HG03139 (cell line): ENCODE measurements at regions not wholly inside any gene's neighbourhood (a gene's known extent, or its start where the extent isn't known, plus 50 kb on each side); places are given as distances from the start of the nearest gene placed in this dataset.
"Not testable (repeated sequence)": the region's sequence is repeated elsewhere in the genome, so short reads cannot be mapped to it uniquely, and the experiment has no call there.

ENCODE experiments used
- ATAC-seq: cut with Tn5 transposase; IDR thresholded peaks from one replicate; pipeline ENCODE4 v1.9.1; 2021; ENCODE audit not compliant: unreplicated experiment

GRCh38 chr18:29928081-29928480 is 1114.5 kb downstream of the DSC3 start:
- no peak for ATAC-seq

GRCh38 chr18:29925566-29925965 is 1117.0 kb downstream of the DSC3 start:
- no peak for ATAC-seq

- no peak for ATAC-seq
Observed at GRCh38 chr18:29912351-29912750, 1130.2 kb downstream of the DSC3 start.

- ATAC-seq: no peak
Observed at GRCh38 chr18:29892960-29893558, 1149.5 kb downstream of the DSC3 start.

- no peak for ATAC-seq
Observed at GRCh38 chr18:29883114-29883513, 1159.4 kb downstream of the DSC3 start.

GRCh38 chr18:29882620-29883019 is 1159.9 kb downstream of the DSC3 start:
- no peak for ATAC-seq

GRCh38 chr18:29879763-29880162 is 1162.8 kb downstream of the DSC3 start:
- no peak for ATAC-seq

GRCh38 chr18:29874519-29875098 is 1167.9 kb downstream of the DSC3 start:
- ATAC-seq: no peak

GRCh38 chr18:29873211-29873610 is 1169.3 kb downstream of the DSC3 start:
- no peak for ATAC-seq

- no peak for ATAC-seq
Observed at GRCh38 chr18:29871246-29871645, 1171.3 kb downstream of the DSC3 start.

GRCh38 chr18:29862824-29863223 is 1179.7 kb downstream of the DSC3 start:
- ATAC-seq: no peak

- ATAC-seq: no peak
Observed at GRCh38 chr18:29855637-29856036, 1186.9 kb downstream of the DSC3 start.

GRCh38 chr18:29853126-29853525 is 1189.4 kb downstream of the DSC3 start:
- no peak for ATAC-seq

- ATAC-seq: no peak
Observed at GRCh38 chr18:29849144-29849543, 1193.4 kb downstream of the DSC3 start.

- no peak for ATAC-seq
Observed at GRCh38 chr18:29841631-29842030, 1200.9 kb downstream of the DSC3 start.

- no peak for ATAC-seq
Observed at GRCh38 chr18:29840089-29840488, 1202.5 kb downstream of the DSC3 start.

GRCh38 chr18:29838961-29839360 is 1203.6 kb downstream of the DSC3 start:
- not testable (repeated sequence) for ATAC-seq

- ATAC-seq: no peak
Observed at GRCh38 chr18:29838556-29838955, 1204.0 kb downstream of the DSC3 start.

GRCh38 chr18:29823671-29824070 is 1218.9 kb downstream of the DSC3 start:
- ATAC-seq: no peak

GRCh38 chr18:29821544-29821943 is 1221.0 kb downstream of the DSC3 start:
- no peak for ATAC-seq

- no peak for ATAC-seq
Observed at GRCh38 chr18:29811519-29811918, 1231.0 kb downstream of the DSC3 start.

GRCh38 chr18:29780816-29781215 is 1261.7 kb downstream of the DSC3 start:
- no peak for ATAC-seq

- no peak for ATAC-seq
Observed at GRCh38 chr18:29779096-29779495, 1263.4 kb downstream of the DSC3 start.
